Smooth muscle cell (in vitro differentiated cells): ENCODE measurements at regions not wholly inside any gene's neighbourhood (a gene's known extent, or its start where the extent isn't known, plus 50 kb on each side); places are given as distances from the start of the nearest gene placed in this dataset.

Source experiments
- DNase-seq: peaks from one replicate; lab custom pipeline; 2025; ENCODE audit not compliant: unreplicated experiment; lab: John Stamatoyannopoulos, UW
- H2AFZ ChIP-seq: fragments of 200-600 bp; sonication (generic); 2 replicates; pipeline ENCODE4 v1.6.0; 2016; ENCODE audit warnings: antibody characterized with exemption, low read depth, mild to moderate bottlenecking
- H3F3A ChIP-seq: fragments of 200-600 bp; sonication (generic); 2 replicates; pipeline ENCODE4 v1.6.0; 2017; ENCODE audit warnings: antibody characterized with exemption, low read depth
- H3K27ac ChIP-seq: fragments of 200-600 bp; sonication (generic); 2 replicates; pipeline ENCODE4 v1.5.1; 2016; ENCODE audit warnings: low read depth, mild to moderate bottlenecking
- H3K27me3 ChIP-seq: fragments of 200-600 bp; sonication (generic); 2 replicates; pipeline ENCODE4 v1.6.1; 2016; ENCODE audit warnings: low read depth, mild to moderate bottlenecking
- H3K36me3 ChIP-seq: fragments of 200-600 bp; sonication (generic); 2 replicates; pipeline ENCODE4 v1.5.1; 2016; ENCODE audit warnings: low read depth
- H3K4me1 ChIP-seq: fragments of 200-600 bp; sonication (generic); 2 replicates; pipeline ENCODE4 v1.5.1; 2016; ENCODE audit warnings: low read depth
- H3K4me2 ChIP-seq: fragments of 200-600 bp; sonication (generic); 2 replicates; pipeline ENCODE4 v1.6.0; 2016; ENCODE audit warnings: mild to moderate bottlenecking
- H3K4me3 ChIP-seq: fragments of 200-600 bp; sonication (generic); 2 replicates; pipeline ENCODE4 v1.5.1; 2016; ENCODE audit warnings: mild to moderate bottlenecking
- H3K79me2 ChIP-seq: fragments of 200-600 bp; sonication (generic); 2 replicates; pipeline ENCODE4 v1.6.0; 2016; ENCODE audit warnings: low read depth, mild to moderate bottlenecking
- H3K9ac ChIP-seq: fragments of 200-600 bp; sonication (generic); 2 replicates; pipeline ENCODE4 v1.6.0; 2016; ENCODE audit warnings: low read depth
- H3K9me3 ChIP-seq: fragments of 200-600 bp; sonication (generic); replicated peaks from 2 replicates; pipeline ENCODE4 v1.5.1; 2016; ENCODE audit warnings: low read depth
- H4K20me1 ChIP-seq: fragments of 200-600 bp; sonication (generic); 2 replicates; pipeline ENCODE4 v1.6.0; 2016; ENCODE audit warnings: low read depth
- CTCF ChIP-seq: fragments of 200-600 bp; sonication (generic); IDR thresholded peaks from 2 replicates; pipeline ENCODE4 v1.5.1; 2017; ENCODE audit warnings: borderline replicate concordance, mild to moderate bottlenecking, antibody characterized with exemption; ENCODE audit not compliant: insufficient read depth, poor library complexity, severe bottlenecking
- WGBS: methylation state at CpG from one replicate; pipeline ENCODE4 v1.1.7; 2016; ENCODE audit warnings: low lambda C conversion rate; 5-methylcytosine and 5-hydroxymethylcytosine counted together

GRCh38 chr18:24993628-24994027, 358.3 kb downstream of the ZNF521 start:
- Histone ChIP-seq H4K20me1 (no peaks in the 10 kb centered on the region), H3F3A (peaks cover under 1% of the 10 kb centered on the region), H3K79me2 (no peaks in the 10 kb centered on the region), H3K4me1 (no peaks in the 10 kb centered on the region), H3K27me3 (no peaks in the 10 kb centered on the region), H3K9ac (no peak overlapping the region), H3K4me2 (no peak overlapping the region), H3K27ac (no peak overlapping the region), H2AFZ (no peak overlapping the region), H3K4me3 (no peak overlapping the region), H3K36me3 (no peaks in the 10 kb centered on the region), H3K9me3 (no peaks in the 10 kb centered on the region)
- DNase-seq, result no peak
- WGBS, result 86% methylated on average over 6 of the region's 6 CpGs
- no peak for TF ChIP-seq CTCF

GRCh38 chr18:24995056-24995455, 356.9 kb downstream of the ZNF521 start:
- H3K4me2 ChIP-seq, result no peak overlapping the region
- no peaks in the 10 kb centered on the region for H3K27me3 ChIP-seq
- H3K79me2 ChIP-seq, result no peaks in the 10 kb centered on the region
- H3K4me1 ChIP-seq, result no peaks in the 10 kb centered on the region
- H3K9ac ChIP-seq, result no peak overlapping the region
- no peaks in the 10 kb centered on the region for H4K20me1 ChIP-seq
- no peak for TF ChIP-seq CTCF
- WGBS, result 89% methylated on average over 4 of the region's 4 CpGs
- no peak overlapping the region for H3K4me3 ChIP-seq
- H3F3A ChIP-seq, result no peaks in the 10 kb centered on the region
- no peaks in the 10 kb centered on the region for H3K36me3 ChIP-seq
- no peak overlapping the region for H3K27ac ChIP-seq
- DNase-seq, result no peak
- no peak overlapping the region for H2AFZ ChIP-seq
- no peaks in the 10 kb centered on the region for H3K9me3 ChIP-seq

- H3K9ac ChIP-seq, result no peak overlapping the region
- whole genome bisulfite sequencing, result 95% methylated on average over 2 of the region's 2 CpGs
- no peaks in the 10 kb centered on the region for H3K4me1 ChIP-seq
- H3K9me3 ChIP-seq, result no peaks in the 10 kb centered on the region
- no peak overlapping the region for H2AFZ ChIP-seq
- H3K4me2 ChIP-seq, result no peak overlapping the region
- no peaks in the 10 kb centered on the region for H4K20me1 ChIP-seq
- no peak overlapping the region for H3K4me3 ChIP-seq
- H3K79me2 ChIP-seq, result no peaks in the 10 kb centered on the region
- no peak for DNase-seq
- no peak for TF ChIP-seq CTCF
- H3K27me3 ChIP-seq, result no peaks in the 10 kb centered on the region
- H3K27ac ChIP-seq, result no peak overlapping the region
- H3K36me3 ChIP-seq, result no peaks in the 10 kb centered on the region
- no peaks in the 10 kb centered on the region for H3F3A ChIP-seq
Measured at GRCh38 chr18:24995755-24996154, 356.2 kb downstream of the ZNF521 start.

GRCh38 chr18:24999650-25000267, 352.2 kb downstream of the ZNF521 start:
- no peaks in the 10 kb centered on the region for H3K27me3 ChIP-seq

More at GRCh38 chr18:24999650-25000267, 352.2 kb downstream of the ZNF521 start:
- TF ChIP-seq CTCF, result no peak
- Histone ChIP-seq H3K4me1 (peaks cover 2% of the 10 kb centered on the region), H3K4me2 (no peak overlapping the region), H3K9ac (no peak overlapping the region), H3K27ac (no peak overlapping the region), H2AFZ (no peak overlapping the region), H3F3A (peaks cover 1% of the 10 kb centered on the region), H3K36me3 (no peaks in the 10 kb centered on the region), H3K4me3 (no peak overlapping the region), H4K20me1 (no peaks in the 10 kb centered on the region), H3K79me2 (no peaks in the 10 kb centered on the region), H3K9me3 (no peaks in the 10 kb centered on the region)
- WGBS, result 97% methylated on average over 3 of the region's 3 CpGs
- DNase-seq, result no peak
